ENCODE measurements at regions not wholly inside any gene's neighbourhood (a gene's known extent, or its start where the extent isn't known, plus 50 kb on each side); places are given as distances from the start of the nearest gene placed in this dataset.

DNA sequence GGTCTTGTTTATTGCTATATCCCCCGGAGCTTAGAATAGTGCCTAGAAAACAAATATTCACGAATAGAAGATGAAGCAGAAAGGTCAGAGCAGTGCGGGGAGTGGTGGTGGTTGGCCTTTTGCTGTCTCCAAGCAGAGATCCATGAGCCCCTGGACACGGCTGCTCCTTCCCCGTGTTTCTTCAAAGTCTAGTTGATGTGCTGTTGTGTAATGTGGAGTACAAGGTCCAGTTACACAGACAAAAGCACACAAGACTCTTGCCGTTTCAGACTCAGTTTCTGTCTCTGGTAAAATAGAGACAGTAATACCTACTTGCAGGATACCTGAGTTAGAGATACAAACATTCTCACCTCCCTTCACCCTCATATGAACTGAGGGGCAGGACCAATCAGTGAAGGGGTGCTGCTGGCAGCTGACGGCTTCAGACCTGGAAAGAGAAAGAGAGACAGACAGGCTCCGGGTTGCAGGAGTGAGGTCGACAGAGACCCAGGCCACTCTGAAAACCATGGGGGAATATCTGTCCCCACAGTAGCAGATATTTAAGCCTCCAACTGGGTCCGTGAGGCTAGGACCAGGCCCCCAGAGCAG is 56.2 kb downstream of the RASSF10 start (continued):
- TF ChIP-seq, protein P1, sequence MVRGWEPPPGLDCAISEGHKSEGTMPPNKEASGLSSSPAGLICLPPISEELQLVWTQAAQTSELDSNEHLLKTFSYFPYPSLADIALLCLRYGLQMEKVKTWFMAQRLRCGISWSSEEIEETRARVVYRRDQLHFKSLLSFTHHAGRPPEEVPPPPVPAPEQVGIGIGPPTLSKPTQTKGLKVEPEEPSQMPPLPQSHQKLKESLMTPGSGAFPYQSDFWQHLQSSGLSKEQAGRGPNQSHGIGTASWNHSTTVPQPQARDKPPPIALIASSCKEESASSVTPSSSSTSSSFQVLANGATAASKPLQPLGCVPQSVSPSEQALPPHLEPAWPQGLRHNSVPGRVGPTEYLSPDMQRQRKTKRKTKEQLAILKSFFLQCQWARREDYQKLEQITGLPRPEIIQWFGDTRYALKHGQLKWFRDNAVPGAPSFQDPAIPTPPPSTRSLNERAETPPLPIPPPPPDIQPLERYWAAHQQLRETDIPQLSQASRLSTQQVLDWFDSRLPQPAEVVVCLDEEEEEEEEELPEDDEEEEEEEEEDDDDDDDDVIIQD (CRISPR knock-in tag; IDR thresholded peaks at IDR 0.05; ENCODE audit: low read depth) = peak; percentile 39; the same call in 1 of the 2 replicates
- no peak for TF ChIP-seq HNRNPLL (IDR thresholded peaks at IDR 0.05; ENCODE audit: low read depth, low read length, poor library complexity, severe bottlenecking)
- TF ChIP-seq ZNF30 (CRISPR knock-in tag; IDR thresholded peaks at IDR 0.05) = no peak
- TF ChIP-seq, protein P2, sequence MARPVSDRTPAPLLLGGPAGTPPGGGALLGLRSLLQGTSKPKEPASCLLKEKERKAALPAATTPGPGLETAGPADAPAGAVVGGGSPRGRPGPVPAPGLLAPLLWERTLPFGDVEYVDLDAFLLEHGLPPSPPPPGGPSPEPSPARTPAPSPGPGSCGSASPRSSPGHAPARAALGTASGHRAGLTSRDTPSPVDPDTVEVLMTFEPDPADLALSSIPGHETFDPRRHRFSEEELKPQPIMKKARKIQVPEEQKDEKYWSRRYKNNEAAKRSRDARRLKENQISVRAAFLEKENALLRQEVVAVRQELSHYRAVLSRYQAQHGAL (CRISPR knock-in tag; IDR thresholded peaks at IDR 0.05; ENCODE audit: not compliant biosample characterization) = no peak
- TF ChIP-seq ZNF331 (CRISPR knock-in tag; IDR thresholded peaks at IDR 0.05) = 0 out of 2 replicates have a peak, but pooled peaks have one; percentile 33
- no peak for TF ChIP-seq ZNF850 (CRISPR knock-in tag; conservative IDR thresholded peaks at IDR 0.05)
- TF ChIP-seq BCL6 (CRISPR knock-in tag; IDR thresholded peaks at IDR 0.05) = peak; percentile 52; the same call in 1 of the 2 replicates
- TF ChIP-seq, protein P3, sequence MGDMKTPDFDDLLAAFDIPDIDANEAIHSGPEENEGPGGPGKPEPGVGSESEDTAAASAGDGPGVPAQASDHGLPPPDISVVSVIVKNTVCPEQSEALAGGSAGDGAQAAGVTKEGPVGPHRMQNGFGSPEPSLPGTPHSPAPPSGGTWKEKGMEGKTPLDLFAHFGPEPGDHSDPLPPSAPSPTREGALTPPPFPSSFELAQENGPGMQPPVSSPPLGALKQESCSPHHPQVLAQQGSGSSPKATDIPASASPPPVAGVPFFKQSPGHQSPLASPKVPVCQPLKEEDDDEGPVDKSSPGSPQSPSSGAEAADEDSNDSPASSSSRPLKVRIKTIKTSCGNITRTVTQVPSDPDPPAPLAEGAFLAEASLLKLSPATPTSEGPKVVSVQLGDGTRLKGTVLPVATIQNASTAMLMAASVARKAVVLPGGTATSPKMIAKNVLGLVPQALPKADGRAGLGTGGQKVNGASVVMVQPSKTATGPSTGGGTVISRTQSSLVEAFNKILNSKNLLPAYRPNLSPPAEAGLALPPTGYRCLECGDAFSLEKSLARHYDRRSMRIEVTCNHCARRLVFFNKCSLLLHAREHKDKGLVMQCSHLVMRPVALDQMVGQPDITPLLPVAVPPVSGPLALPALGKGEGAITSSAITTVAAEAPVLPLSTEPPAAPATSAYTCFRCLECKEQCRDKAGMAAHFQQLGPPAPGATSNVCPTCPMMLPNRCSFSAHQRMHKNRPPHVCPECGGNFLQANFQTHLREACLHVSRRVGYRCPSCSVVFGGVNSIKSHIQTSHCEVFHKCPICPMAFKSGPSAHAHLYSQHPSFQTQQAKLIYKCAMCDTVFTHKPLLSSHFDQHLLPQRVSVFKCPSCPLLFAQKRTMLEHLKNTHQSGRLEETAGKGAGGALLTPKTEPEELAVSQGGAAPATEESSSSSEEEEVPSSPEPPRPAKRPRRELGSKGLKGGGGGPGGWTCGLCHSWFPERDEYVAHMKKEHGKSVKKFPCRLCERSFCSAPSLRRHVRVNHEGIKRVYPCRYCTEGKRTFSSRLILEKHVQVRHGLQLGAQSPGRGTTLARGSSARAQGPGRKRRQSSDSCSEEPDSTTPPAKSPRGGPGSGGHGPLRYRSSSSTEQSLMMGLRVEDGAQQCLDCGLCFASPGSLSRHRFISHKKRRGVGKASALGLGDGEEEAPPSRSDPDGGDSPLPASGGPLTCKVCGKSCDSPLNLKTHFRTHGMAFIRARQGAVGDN (CRISPR knock-in tag; IDR thresholded peaks at IDR 0.05) = 0 out of 2 replicates have a peak, but pooled peaks have one; percentile 19
- peak; percentile 22; the same call in 1 of the 2 replicates for TF ChIP-seq ZNF501 (CRISPR knock-in tag; IDR thresholded peaks at IDR 0.05)
- TF ChIP-seq ZNF235 (CRISPR knock-in tag; IDR thresholded peaks at IDR 0.05; ENCODE audit: borderline replicate concordance) = no peak
- 0 out of 2 replicates have a peak, but pooled peaks have one; percentile 30 for TF ChIP-seq REPIN1 (CRISPR knock-in tag; IDR thresholded peaks at IDR 0.05; ENCODE audit: borderline replicate concordance, low read depth)
- TF ChIP-seq MTF2 (CRISPR knock-in tag; IDR thresholded peaks at IDR 0.05; ENCODE audit: borderline replicate concordance) = no peak
- peak; percentile 29; the same call in 1 of the 2 replicates for TF ChIP-seq POGZ (CRISPR knock-in tag; IDR thresholded peaks at IDR 0.05)
- TF ChIP-seq FOXK1 (CRISPR knock-in tag; IDR thresholded peaks at IDR 0.05; ENCODE audit: borderline replicate concordance, low read depth) = peak; percentile 38; the same call in 1 of the 2 replicates
- no peak for TF ChIP-seq TBX3 (IDR thresholded peaks at IDR 0.05; ENCODE audit: borderline replicate concordance)
- TF ChIP-seq ZFY (CRISPR knock-in tag; IDR thresholded peaks at IDR 0.05) = no peak
- 0 out of 2 replicates have a peak, but pooled peaks have one; percentile 49 for TF ChIP-seq ZNF878 (CRISPR knock-in tag; IDR thresholded peaks at IDR 0.05)
- peak; percentile 69 for TF ChIP-seq FOXA3 (CRISPR knock-in tag; IDR thresholded peaks at IDR 0.05)
- TF ChIP-seq ZNF775 (CRISPR knock-in tag; IDR thresholded peaks at IDR 0.05; ENCODE audit: borderline replicate concordance) = no peak
- TF ChIP-seq GATAD2A (CRISPR knock-in tag; IDR thresholded peaks at IDR 0.05) = peak; percentile 77
- TF ChIP-seq NFYB (CRISPR knock-in tag; IDR thresholded peaks at IDR 0.05) = no peak
- no peak for TF ChIP-seq ZNF337 (CRISPR knock-in tag; IDR thresholded peaks at IDR 0.05; ENCODE audit: borderline replicate concordance, low read depth)
- no peak for TF ChIP-seq ETV5 (CRISPR knock-in tag; IDR thresholded peaks at IDR 0.05; ENCODE audit: borderline replicate concordance)
- TF ChIP-seq ZNF737 (CRISPR knock-in tag; IDR thresholded peaks at IDR 0.05; ENCODE audit: borderline replicate concordance) = no peak
- no peak for TF ChIP-seq HOXA5 (CRISPR knock-in tag; IDR thresholded peaks at IDR 0.05)
- TF ChIP-seq YEATS4 (CRISPR knock-in tag; IDR thresholded peaks at IDR 0.05; ENCODE audit: borderline replicate concordance) = no peak

Data from HepG2 (cell line).